Kasumi-1 (cell line): ENCODE measurements at regions not wholly inside any gene's neighbourhood (a gene's known extent, or its start where the extent isn't known, plus 50 kb on each side); places are given as distances from the start of the nearest gene placed in this dataset.

Source experiments
- DNase-seq, 2 experiments: peaks; one replicate each; lab custom pipeline; 2025; lab: John Stamatoyannopoulos, UW

GRCh38 chr16:86061318-86061695 lies 162.3 kb downstream of the IRF8 start:
- no peak for DNase-seq

DNA sequence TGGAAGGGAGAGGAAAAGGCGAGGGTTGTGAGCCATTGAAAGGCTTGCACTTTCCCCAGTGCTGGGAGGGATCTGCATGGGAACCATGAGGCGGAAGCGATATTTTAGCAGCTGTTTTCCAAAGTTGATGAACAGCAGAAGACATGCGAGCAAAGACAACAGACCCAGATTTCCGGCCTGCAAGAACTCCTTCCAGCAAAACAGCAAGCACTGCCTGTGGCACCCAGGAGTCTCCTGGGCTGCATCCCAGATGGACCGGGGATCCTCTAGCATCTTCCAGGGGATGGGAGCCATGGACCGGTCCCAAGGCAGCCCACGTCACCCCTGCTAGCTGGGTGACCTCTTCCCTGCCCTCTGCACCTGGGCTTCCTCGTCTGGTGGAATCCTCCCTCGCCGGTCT lies 162.8 kb downstream of the IRF8 start:
- DNase-seq: no peak

DNA sequence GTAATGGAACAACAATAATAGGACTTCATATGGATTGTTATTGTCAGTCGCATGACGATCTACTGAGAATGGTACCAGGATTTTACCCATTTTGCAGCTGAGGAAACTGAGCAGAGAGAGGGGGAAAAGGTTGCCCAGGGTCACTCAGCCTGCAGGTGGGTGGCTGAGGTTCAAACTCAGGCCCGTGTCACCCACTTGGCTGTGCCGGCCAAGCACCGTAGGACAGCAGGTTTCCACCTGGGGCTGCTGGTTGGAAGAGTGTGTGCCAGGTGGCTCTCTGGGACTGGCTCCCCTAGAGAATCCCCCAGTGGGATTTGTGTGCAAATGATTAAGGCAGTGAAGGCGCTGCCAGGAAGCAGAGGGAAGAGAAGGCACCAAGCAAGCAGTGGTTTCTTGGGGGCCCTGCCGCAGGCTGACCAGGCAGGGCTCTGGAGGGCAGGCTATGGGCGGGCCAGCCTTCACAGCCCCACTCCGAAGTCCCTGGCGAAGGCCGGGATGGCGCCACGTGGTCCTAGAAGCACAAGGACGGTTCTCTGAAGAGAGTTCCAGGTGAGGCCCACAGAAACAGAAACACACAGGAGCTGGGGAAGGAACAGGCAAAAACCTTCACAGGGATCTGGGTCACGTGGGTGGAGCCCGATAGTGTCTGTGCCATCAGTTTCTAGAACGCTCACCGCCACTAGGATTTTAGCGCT lies 163.5 kb downstream of the IRF8 start:
- no peak for DNase-seq

DNA sequence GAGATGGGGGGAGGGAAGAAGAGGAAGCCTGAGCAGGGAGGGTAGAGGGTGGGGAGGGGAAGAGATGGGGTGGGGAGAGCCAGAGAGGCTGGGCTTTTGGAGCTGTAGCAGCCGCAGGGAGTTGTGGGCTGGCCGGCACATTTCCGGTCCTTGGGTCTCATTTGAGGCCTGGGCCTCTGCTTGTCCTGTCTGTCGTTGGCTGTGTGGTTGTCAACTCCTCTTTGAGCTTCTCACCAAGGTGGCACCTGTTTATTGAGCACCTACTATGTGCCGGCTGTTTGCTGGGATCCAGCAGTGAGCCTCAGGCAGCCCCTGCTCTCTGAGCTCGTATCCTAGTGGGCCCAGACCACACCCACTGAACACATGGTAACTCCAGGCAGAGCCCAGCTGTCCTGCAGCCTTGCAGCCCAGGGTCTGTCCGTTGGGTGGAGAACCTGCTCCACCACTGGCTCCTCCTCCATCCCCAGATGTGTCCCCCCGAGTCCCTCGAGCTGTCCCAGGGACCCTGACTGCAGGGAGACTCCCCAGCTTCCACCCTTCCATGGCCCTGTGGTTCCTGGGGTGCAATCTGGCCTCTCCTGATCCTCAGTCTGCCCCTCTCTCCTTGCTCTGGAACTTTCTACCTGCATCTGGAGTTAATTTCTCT lies 164.9 kb downstream of the IRF8 start:
- no peak for DNase-seq

- DNase-seq: no peak
Observed at GRCh38 chr16:86064431-86065250, 165.7 kb downstream of the IRF8 start.

DNA sequence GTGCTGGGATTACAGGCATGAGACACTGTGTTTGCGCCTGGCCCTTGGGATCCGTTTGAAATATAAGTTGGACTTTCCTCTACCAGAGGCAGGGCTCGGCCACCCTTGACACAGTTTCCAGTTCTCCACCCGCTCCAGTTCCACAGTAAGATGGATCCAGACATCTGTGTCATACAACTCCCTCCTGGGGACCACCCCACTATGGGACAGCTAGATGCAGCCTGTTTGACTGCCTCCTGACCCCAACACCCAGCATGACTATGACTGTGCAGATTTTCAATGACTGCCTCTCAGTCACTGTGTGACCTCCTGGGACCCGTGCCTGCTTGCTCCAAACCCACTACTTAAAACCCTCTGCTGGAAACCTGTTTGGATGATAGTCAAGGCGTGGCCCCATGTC lies 166.7 kb downstream of the IRF8 start:
- DNase-seq: no peak

- DNase-seq: no peak
Observed at GRCh38 chr16:86066811-86067210, 167.8 kb downstream of the IRF8 start.

DNA sequence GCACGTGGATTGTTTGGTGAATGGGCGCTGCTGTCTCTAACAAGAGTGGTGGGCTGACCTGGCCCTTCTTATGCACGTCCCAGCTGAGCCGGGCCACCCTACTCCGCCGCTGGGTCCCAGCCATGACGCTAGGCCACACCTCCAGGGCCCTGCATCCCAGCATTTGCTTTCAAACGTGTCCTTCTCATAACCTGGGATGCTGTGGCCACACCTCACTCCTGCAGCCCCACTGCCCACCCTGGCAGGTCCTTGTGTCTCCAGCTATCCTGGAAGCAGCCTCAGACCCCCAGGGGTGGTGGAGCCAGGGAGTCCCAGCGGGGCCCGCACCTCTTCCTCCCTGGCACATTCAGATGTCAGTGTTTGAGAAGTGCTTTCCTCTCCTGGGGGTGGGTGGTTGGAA lies 168.6 kb downstream of the IRF8 start:
- DNase-seq: no peak

- DNase-seq: no peak
Observed at GRCh38 chr16:86067936-86068335, 169.0 kb downstream of the IRF8 start.

DNA sequence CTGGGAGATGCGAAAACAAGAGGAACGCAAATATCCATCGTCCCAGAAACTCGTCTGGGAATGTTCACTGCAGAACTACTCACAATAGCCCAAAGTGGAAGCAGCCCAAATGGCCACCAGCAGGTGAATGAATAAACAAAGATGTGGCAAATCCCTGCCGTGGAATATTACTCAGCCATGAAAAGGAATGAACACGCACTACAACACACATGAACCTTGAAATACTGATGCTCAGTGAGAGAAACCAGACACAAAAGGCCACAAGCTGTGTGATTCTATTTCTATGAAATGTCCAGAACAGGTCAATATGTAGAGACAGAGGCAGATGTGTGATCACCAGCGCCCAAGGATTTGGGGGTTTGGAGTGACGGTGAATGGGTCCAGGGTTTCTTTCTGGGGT lies 169.8 kb downstream of the IRF8 start:
- no peak for DNase-seq

DNA sequence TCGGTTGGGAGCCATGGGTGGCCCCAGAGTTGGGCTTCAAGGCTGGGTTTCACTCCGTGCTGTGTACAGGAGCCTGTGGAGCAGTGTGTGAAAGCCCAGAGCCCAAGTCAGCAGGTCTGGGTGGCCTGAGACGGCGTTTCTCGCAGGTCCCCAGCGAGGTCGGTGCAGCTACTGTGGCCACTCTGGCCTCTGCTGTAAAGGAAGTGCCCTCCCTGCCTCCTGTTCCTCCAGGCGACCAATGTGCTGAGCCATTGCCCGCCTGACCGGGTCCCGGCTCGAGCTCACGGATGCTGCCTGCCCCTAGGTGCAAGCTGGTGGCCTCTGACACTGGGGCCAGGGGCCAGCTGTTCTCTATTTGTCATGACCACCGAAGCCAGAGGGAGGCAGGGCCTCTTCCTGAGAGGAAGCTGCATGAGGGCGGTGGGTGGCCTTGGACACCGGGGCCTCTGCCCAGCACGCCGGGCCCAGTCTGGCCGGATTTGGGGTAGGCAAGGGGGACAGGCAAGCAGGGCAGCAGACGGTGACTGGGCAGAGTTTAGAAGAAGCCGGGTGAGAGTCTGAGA lies 170.9 kb downstream of the IRF8 start:
- no peak for DNase-seq

DNA sequence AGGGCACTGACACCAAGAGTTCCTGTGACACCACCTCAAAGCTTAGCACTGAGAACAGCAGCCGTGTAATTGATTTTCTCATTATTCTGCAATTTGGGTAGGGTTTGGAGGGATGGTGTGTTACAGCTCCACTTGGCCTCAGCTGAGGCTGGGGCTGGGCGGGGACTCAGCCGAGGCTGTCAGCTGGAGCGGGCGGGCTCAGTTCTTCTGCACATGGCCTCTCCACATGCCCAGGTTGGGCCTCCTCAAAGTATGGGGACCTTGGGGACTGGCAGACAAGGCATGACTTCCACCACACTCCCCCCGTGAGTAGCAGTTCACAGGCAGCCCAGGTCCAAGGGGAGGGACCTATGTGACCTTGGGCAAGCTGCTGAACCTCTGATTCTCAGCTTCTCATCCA lies 171.5 kb downstream of the IRF8 start:
- DNase-seq: no peak

- DNase-seq: no peak
Observed at GRCh38 chr16:86070971-86071370, 172.0 kb downstream of the IRF8 start.

DNA sequence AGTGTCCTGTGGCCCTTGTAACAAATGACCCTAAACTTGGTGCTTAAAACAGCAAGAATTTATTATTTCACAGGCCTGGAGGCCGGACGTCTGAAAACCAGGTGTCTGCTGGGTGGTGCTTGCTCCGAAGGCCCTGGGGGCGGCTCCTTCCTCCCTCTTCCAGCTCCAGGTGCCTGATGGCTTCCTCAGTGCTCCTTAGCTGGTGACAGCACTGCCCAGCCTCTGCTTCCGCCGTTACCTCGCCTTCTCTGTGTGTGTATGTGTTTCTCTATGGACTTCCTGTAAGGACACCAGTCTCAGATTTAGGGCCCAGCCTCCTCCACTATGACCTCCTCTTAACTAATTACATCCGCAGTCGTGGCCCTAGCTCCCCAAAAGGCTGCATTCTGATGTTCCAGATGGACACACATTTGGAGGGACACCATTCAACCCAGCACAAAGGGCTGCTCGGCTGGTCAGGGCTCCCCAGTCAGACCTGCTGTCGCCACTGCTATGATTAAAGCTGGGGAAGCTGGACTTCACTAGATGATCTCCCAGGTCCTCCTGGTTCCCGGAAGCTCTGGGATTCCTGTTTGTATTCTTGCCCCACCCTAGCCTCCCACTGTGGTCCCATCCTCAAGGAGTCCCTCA lies 172.8 kb downstream of the IRF8 start:
- no peak for DNase-seq

GRCh38 chr16:86072328-86073102 lies 173.6 kb downstream of the IRF8 start:
- DNase-seq: peak; percentile 60 to 66

DNA sequence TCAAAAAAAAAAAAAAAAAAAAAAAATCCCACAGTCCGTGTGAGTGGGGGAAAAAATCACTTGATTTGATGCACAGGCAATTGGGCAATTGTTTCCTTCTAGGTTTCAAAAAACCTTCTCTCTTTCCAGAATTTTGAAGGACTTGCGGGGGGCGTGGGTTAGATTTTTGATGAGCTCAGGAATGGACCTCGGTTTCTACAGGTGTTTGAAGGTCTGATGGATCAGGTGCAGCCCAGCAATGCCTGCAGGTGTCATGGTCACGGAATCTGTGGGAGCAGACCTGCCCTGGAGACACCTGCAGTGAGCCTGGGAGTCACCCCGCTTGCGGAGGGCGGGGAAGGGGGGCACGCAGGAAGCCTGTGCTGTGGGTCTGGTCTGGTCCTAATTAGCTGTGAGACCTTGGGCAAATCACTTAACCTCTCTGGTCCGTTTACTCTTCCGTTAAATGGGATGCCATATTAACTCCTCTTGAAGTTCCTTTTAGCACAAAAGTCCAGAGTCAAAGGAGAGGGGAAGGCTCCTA lies 174.2 kb downstream of the IRF8 start:
- no peak for DNase-seq

DNA sequence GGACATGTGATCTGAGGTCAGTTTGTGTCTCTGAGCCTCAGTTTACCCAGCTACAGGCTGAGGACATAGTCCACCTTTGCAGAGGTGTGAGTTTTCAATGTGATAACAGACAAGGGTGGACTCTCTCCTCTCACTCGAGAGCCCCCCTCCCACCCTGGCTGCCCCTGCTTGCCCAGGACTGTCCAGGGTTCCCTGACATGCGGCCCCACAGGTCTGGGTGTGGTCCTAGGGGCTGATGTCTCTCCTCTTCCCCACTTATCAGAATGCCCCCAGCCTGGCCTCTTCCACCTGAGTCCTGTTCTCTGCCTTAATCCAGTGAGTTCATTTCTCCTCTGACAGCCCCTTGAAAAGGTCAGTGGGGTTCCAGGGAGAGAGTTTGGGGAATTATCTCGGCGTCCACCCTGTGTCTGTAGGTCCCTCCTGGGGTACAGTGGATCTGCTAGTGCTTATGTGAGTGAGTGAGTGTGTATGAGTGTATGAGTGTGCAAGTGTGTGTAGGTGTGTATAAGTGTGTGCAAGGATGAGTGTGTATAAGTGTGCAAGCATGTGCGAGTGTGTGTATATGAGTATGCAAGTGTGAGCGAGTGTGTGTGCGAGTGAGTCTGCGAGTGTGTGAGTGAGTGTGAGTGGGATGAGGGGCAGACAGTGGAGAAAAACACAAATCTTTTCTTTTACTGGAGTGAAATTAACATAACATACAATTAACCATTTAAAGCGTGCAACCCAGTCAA lies 175.0 kb downstream of the IRF8 start:
- no peak for DNase-seq

DNA sequence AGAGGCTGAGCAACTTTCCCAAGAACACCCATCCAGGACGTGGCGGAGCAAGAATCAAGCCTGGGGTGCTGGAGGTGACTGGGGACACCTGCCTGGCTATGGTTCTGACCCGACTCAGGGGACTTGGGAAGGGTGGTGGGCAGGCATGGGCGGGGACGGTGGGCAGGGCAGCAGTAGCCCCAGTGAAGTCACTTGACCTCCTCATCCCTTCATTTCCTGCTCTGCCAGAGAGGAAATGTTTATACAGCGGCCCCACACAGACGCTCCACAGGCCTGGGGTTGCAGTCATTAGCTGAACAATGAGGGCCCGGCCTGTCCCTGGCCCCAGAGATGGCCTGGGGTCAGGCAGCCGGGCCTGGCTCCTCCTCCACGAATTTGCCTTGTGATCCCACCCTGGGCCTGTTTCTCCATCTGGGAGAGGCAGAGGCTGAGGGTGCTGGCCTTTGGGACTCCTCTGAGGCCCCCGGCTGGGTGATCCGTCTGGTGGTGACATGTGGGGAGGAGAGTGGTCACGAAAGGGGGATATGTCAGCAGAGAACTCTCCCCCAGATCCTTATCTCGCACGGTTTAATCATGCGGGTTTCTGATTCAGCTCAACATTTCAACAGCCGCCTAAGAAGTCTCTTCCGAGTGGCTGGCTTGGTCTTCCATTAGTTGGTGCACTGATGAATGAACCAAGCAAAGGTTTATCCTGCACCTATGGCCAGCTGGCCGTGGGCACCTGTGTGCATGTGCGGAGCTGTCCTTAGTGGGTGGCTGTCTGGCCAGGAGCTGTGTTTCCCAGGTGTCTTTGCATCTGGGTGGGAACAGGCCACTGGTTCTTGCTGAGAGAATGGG lies 175.9 kb downstream of the IRF8 start:
- DNase-seq: no peak

GRCh38 chr16:86075488-86075785 lies 176.5 kb downstream of the IRF8 start:
- DNase-seq: no peak
